Astrocyte (in vitro differentiated cells and primary cell): ENCODE measurements at regions not wholly inside any gene's neighbourhood (a gene's known extent, or its start where the extent isn't known, plus 50 kb on each side); places are given as distances from the start of the nearest gene placed in this dataset.

Experiments used
- DNase-seq: peaks from one replicate; pipeline ENCODE4 v3.0.0-alpha.2; 2010; ENCODE audit warnings: low read depth
- FAIRE-seq: peaks from 2 replicates; lab custom pipeline; 2011; peaks lifted over from hg19 to GRCh38; lab: Jason Lieb, UNC
- H2AFZ ChIP-seq: 2 replicates; pipeline ENCODE4 v1.6.0; 2012; ENCODE audit warnings: low read depth, low read length, inconsistent platforms
- H3K27ac ChIP-seq: 2 replicates; pipeline ENCODE4 v1.5.1; 2011; ENCODE audit warnings: low read depth, low read length, inconsistent platforms
- H3K27me3 ChIP-seq: 2 replicates; pipeline ENCODE4 v1.6.0; 2011; ENCODE audit warnings: low read length, inconsistent platforms; ENCODE audit not compliant: insufficient read depth
- H3K36me3 ChIP-seq: 2 replicates; pipeline ENCODE4 v1.5.1; 2011; ENCODE audit warnings: low read length, inconsistent platforms; ENCODE audit not compliant: insufficient read depth
- H3K4me1 ChIP-seq: 2 replicates; pipeline ENCODE4 v1.5.1; 2011; ENCODE audit warnings: low read length, inconsistent platforms; ENCODE audit not compliant: insufficient read depth
- H3K4me2 ChIP-seq: 2 replicates; pipeline ENCODE4 v1.6.0; 2012; ENCODE audit warnings: low read length, inconsistent platforms
- H3K4me3 ChIP-seq: 2 replicates; pipeline ENCODE4 v1.5.1; 2011; ENCODE audit warnings: low read depth, mild to moderate bottlenecking, low read length, inconsistent platforms; ENCODE audit not compliant: insufficient read depth
- H3K79me2 ChIP-seq: 2 replicates; pipeline ENCODE4 v1.6.0; 2012; ENCODE audit warnings: mild to moderate bottlenecking, low read length, inconsistent platforms; ENCODE audit not compliant: insufficient read depth
- H3K9ac ChIP-seq: 2 replicates; pipeline ENCODE4 v1.6.0; 2012; ENCODE audit warnings: mild to moderate bottlenecking, low read length, inconsistent platforms
- H3K9me3 ChIP-seq: 2 replicates; pipeline ENCODE4 v1.5.1; 2012; ENCODE audit warnings: low read depth, mild to moderate bottlenecking, low read length, inconsistent platforms; ENCODE audit not compliant: insufficient read depth
- H4K20me1 ChIP-seq: 2 replicates; pipeline ENCODE4 v1.6.0; 2012; ENCODE audit warnings: low read length, inconsistent platforms; ENCODE audit not compliant: insufficient read depth
- H3K27ac Mint-ChIP-seq: one replicate; pipeline ENCODE4 v1.8.0; 2021; ENCODE audit warnings: mild to moderate bottlenecking, mixed read lengths; ENCODE audit not compliant: unreplicated experiment
- H3K27me3 Mint-ChIP-seq: one replicate; pipeline ENCODE4 v1.8.0; 2021; ENCODE audit warnings: low read depth, mixed read lengths; ENCODE audit not compliant: unreplicated experiment
- H3K36me3 Mint-ChIP-seq: one replicate; pipeline ENCODE4 v1.8.0; 2021; ENCODE audit warnings: low read depth, mixed read lengths; ENCODE audit not compliant: unreplicated experiment
- H3K4me1 Mint-ChIP-seq: one replicate; pipeline ENCODE4 v1.8.0; 2021; ENCODE audit warnings: low read depth, mixed read lengths; ENCODE audit not compliant: unreplicated experiment
- H3K4me3 Mint-ChIP-seq: one replicate; pipeline ENCODE4 v1.8.0; 2021; ENCODE audit warnings: mild to moderate bottlenecking, moderate library complexity, mixed read lengths; ENCODE audit not compliant: unreplicated experiment
- H3K9me3 Mint-ChIP-seq: one replicate; pipeline ENCODE4 v1.8.0; 2021; ENCODE audit warnings: mild to moderate bottlenecking, mixed read lengths; ENCODE audit not compliant: unreplicated experiment
- EZH2 ChIP-seq: IDR thresholded peaks from 2 replicates; pipeline ENCODE4 v1.6.1; 2012; ENCODE audit warnings: mild to moderate bottlenecking, low read length, inconsistent platforms; ENCODE audit not compliant: insufficient read depth
- TF ChIP-seq, protein P1 (sequence below): IDR thresholded peaks from 2 replicates; pipeline ENCODE4 v1.5.1; 2011; ENCODE audit warnings: low read depth, mild to moderate bottlenecking, inconsistent platforms, low read length, moderate library complexity; ENCODE audit not compliant: insufficient read depth

DNA sequence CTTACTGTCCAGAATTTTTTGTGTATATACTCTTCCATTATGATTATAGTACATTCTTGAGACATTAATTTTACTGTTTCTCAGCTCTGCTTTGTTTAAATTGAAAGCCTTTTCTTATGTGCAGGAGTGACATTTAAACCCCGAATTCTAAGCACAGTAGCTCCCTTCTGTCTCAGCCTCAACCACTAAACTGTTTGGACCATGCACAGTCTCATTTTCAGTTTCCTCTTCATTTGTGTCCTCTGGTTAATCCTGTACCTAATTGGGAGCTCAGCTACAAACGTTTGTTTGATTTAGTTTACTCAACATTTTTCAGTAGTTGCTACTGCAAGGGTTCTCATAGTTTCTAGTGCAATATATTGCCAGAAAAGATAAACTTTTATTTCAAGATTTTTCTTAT is 206.3 kb downstream of the SLITRK5 start:
- FAIRE-seq = no peak
- no peak overlapping the region for H3K4me2 ChIP-seq
- no peaks in the 10 kb centered on the region for H3K27me3 ChIP-seq
- Mint-ChIP-seq H3K36me3 (no peaks in the 10 kb centered on the region), H3K4me1 (no peaks in the 10 kb centered on the region), H3K4me3 (no peak overlapping the region), H3K9me3 (no peaks in the 10 kb centered on the region), H3K27me3 (no peaks in the 10 kb centered on the region), H3K27ac (no peak overlapping the region)
- H3K9me3 ChIP-seq = no peaks in the 10 kb centered on the region
- TF ChIP-seq EZH2 = no peak
- TF ChIP-seq, protein P1, sequence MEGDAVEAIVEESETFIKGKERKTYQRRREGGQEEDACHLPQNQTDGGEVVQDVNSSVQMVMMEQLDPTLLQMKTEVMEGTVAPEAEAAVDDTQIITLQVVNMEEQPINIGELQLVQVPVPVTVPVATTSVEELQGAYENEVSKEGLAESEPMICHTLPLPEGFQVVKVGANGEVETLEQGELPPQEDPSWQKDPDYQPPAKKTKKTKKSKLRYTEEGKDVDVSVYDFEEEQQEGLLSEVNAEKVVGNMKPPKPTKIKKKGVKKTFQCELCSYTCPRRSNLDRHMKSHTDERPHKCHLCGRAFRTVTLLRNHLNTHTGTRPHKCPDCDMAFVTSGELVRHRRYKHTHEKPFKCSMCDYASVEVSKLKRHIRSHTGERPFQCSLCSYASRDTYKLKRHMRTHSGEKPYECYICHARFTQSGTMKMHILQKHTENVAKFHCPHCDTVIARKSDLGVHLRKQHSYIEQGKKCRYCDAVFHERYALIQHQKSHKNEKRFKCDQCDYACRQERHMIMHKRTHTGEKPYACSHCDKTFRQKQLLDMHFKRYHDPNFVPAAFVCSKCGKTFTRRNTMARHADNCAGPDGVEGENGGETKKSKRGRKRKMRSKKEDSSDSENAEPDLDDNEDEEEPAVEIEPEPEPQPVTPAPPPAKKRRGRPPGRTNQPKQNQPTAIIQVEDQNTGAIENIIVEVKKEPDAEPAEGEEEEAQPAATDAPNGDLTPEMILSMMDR = no peak
- no peak overlapping the region for H3K4me3 ChIP-seq
- H2AFZ ChIP-seq = no peak overlapping the region
- DNase-seq = no peak
- no peaks in the 10 kb centered on the region for H3K36me3 ChIP-seq
- no peak overlapping the region for H3K27ac ChIP-seq
- H3K4me1 ChIP-seq = no peaks in the 10 kb centered on the region
- no peaks in the 10 kb centered on the region for H3K79me2 ChIP-seq
- no peak overlapping the region for H3K9ac ChIP-seq
- no peaks in the 10 kb centered on the region for H4K20me1 ChIP-seq

- no peak overlapping the region for H3K27ac Mint-ChIP-seq
- no peaks in the 10 kb centered on the region for H3K9me3 Mint-ChIP-seq
- H3K27me3 Mint-ChIP-seq = no peaks in the 10 kb centered on the region
- no peak overlapping the region for H3K4me3 Mint-ChIP-seq
- H3K9me3 ChIP-seq = no peaks in the 10 kb centered on the region
- H3K36me3 ChIP-seq = no peaks in the 10 kb centered on the region
- H3K9ac ChIP-seq = no peak overlapping the region
- no peak overlapping the region for H2AFZ ChIP-seq
- H3K79me2 ChIP-seq = no peaks in the 10 kb centered on the region
- H3K4me3 ChIP-seq = no peak overlapping the region
- no peaks in the 10 kb centered on the region for H3K27me3 ChIP-seq
- H4K20me1 ChIP-seq = no peaks in the 10 kb centered on the region
- DNase-seq = peak; percentile 26
- no peak for TF ChIP-seq EZH2
- TF ChIP-seq, protein P1 = no peak
- H3K36me3 Mint-ChIP-seq = no peaks in the 10 kb centered on the region
- FAIRE-seq = no peak
- H3K4me1 ChIP-seq = no peaks in the 10 kb centered on the region
- no peak overlapping the region for H3K4me2 ChIP-seq
- H3K27ac ChIP-seq = no peak overlapping the region
- no peaks in the 10 kb centered on the region for H3K4me1 Mint-ChIP-seq
These were observed 207.5 kb downstream of the SLITRK5 start for GRCh38 chr13:87878706-87879105.

GRCh38 chr13:87884884-87885283 is 213.7 kb downstream of the SLITRK5 start:
- H3K4me1 ChIP-seq = no peaks in the 10 kb centered on the region
- H3K36me3 Mint-ChIP-seq = no peaks in the 10 kb centered on the region
- no peaks in the 10 kb centered on the region for H3K79me2 ChIP-seq
- no peaks in the 10 kb centered on the region for H4K20me1 ChIP-seq
- no peak overlapping the region for H2AFZ ChIP-seq
- no peak overlapping the region for H3K4me3 Mint-ChIP-seq
- no peak overlapping the region for H3K27ac ChIP-seq
- FAIRE-seq (no peak), DNase-seq (peak; percentile 53)
- TF ChIP-seq, protein P1 = no peak
- no peak for TF ChIP-seq EZH2
- no peaks in the 10 kb centered on the region for H3K27me3 Mint-ChIP-seq
- H3K27ac Mint-ChIP-seq = no peak overlapping the region
- no peaks in the 10 kb centered on the region for H3K27me3 ChIP-seq
- H3K36me3 ChIP-seq = no peaks in the 10 kb centered on the region
- no peaks in the 10 kb centered on the region for H3K9me3 Mint-ChIP-seq
- H3K4me3 ChIP-seq = no peak overlapping the region
- no peak overlapping the region for H3K4me2 ChIP-seq
- H3K9ac ChIP-seq = no peak overlapping the region
- H3K9me3 ChIP-seq = no peaks in the 10 kb centered on the region
- H3K4me1 Mint-ChIP-seq = peaks cover 4% of the 10 kb centered on the region
